22Rv1 (cell line): ENCODE measurements at regions not wholly inside any gene's neighbourhood (a gene's known extent, or its start where the extent isn't known, plus 50 kb on each side); places are given as distances from the start of the nearest gene placed in this dataset.

Experiments used
- CTCF ChIP-seq: fragments of 450-650 bp; IDR thresholded peaks from 2 replicates; pipeline ENCODE4 v1.5.1; 2017; ENCODE audit warnings: mild to moderate bottlenecking
- ZFX ChIP-seq: fragments of 450-650 bp; IDR thresholded peaks from 2 replicates; pipeline ENCODE4 v1.6.1; 2017; ENCODE audit warnings: antibody characterized with exemption, borderline replicate concordance

- no peak for TF ChIP-seq CTCF
- no peak for TF ChIP-seq ZFX
Measured at GRCh38 chr1:30575066-30575465, 148.3 kb downstream of the MATN1 start.
